ENCODE measurements at regions not wholly inside any gene's neighbourhood (a gene's known extent, or its start where the extent isn't known, plus 50 kb on each side); places are given as distances from the start of the nearest gene placed in this dataset.
"Not testable (repeated sequence)": the region's sequence is repeated elsewhere in the genome, so short reads cannot be mapped to it uniquely, and the experiment has no call there.

GRCh38 chr7:91618776-91619765 is 261.4 kb downstream of the MTERF1 start:
- no peak for TF ChIP-seq EZH2 (IDR thresholded peaks at IDR 0.05)
- TF ChIP-seq POLR2AphosphoS5 (IDR thresholded peaks at IDR 0.05; ENCODE audit: borderline replicate concordance, low read depth, low read length): no peak
- TF ChIP-seq FOXP2 (optimal IDR thresholded peaks at IDR 0.05; ENCODE audit: control extremely low read depth, extremely low read length, insufficient read depth): no peak
- Histone ChIP-seq H3K36me3 (ENCODE audit: insufficient read depth, low read length) (no peaks in the 10 kb centered on the region), H3K4me3 (no peak overlapping the region), H3K9me3 (ENCODE audit: low read depth, low read length) (no peaks in the 10 kb centered on the region), H3K27ac (no peak overlapping the region), H3K9ac (ENCODE audit: insufficient read length) (no peak overlapping the region)
- no peak for DNase-seq (ENCODE audit: low read depth, low spot score)

GRCh38 chr7:91620827-91621226 is 259.7 kb downstream of the MTERF1 start:
- Histone ChIP-seq H3K36me3 (ENCODE audit: insufficient read depth, low read length) (no peaks in the 10 kb centered on the region), H3K27ac (no peak overlapping the region), H3K9ac (ENCODE audit: insufficient read length) (no peak overlapping the region), H3K4me3 (no peak overlapping the region), H3K9me3 (ENCODE audit: low read depth, low read length) (no peaks in the 10 kb centered on the region)
- no peak for DNase-seq (ENCODE audit: low read depth, low spot score)
- TF ChIP-seq POLR2AphosphoS5 (IDR thresholded peaks at IDR 0.05; ENCODE audit: borderline replicate concordance, low read depth, low read length) (no peak), EZH2 (IDR thresholded peaks at IDR 0.05) (no peak), FOXP2 (optimal IDR thresholded peaks at IDR 0.05; ENCODE audit: control extremely low read depth, extremely low read length, insufficient read depth) (no peak)

- not testable (repeated sequence) for H3K4me3 ChIP-seq; H3K36me3 ChIP-seq (ENCODE audit: insufficient read depth, low read length); H3K9ac ChIP-seq (ENCODE audit: insufficient read length); H3K9me3 ChIP-seq (ENCODE audit: low read depth, low read length); DNase-seq (ENCODE audit: low read depth, low spot score); H3K27ac ChIP-seq
These were observed 253.2 kb downstream of the MTERF1 start for GRCh38 chr7:91627324-91627723.

GRCh38 chr7:91628742-91629141 is 251.8 kb downstream of the MTERF1 start:
- Histone ChIP-seq H3K36me3 (ENCODE audit: insufficient read depth, low read length) (no peaks in the 10 kb centered on the region), H3K4me3 (no peak overlapping the region), H3K27ac (no peak overlapping the region), H3K9ac (ENCODE audit: insufficient read length) (no peak overlapping the region), H3K9me3 (ENCODE audit: low read depth, low read length) (no peaks in the 10 kb centered on the region)
- TF ChIP-seq POLR2AphosphoS5 (IDR thresholded peaks at IDR 0.05; ENCODE audit: borderline replicate concordance, low read depth, low read length) (no peak), EZH2 (IDR thresholded peaks at IDR 0.05) (no peak), FOXP2 (optimal IDR thresholded peaks at IDR 0.05; ENCODE audit: control extremely low read depth, extremely low read length, insufficient read depth) (no peak)
- no peak for DNase-seq (ENCODE audit: low read depth, low spot score)

GRCh38 chr7:91630581-91631380 is 249.7 kb downstream of the MTERF1 start:
- H3K27ac ChIP-seq: no peak overlapping the region

GRCh38 chr7:91632234-91632940 is 248.1 kb downstream of the MTERF1 start:
- Histone ChIP-seq H3K9ac (ENCODE audit: insufficient read length) (no peak overlapping the region), H3K27ac (no peak overlapping the region), H3K4me3 (no peak overlapping the region), H3K36me3 (ENCODE audit: insufficient read depth, low read length) (no peaks in the 10 kb centered on the region), H3K9me3 (ENCODE audit: low read depth, low read length) (no peaks in the 10 kb centered on the region)
- TF ChIP-seq EZH2 (IDR thresholded peaks at IDR 0.05): no peak
- TF ChIP-seq FOXP2 (optimal IDR thresholded peaks at IDR 0.05; ENCODE audit: control extremely low read depth, extremely low read length, insufficient read depth): no peak
- TF ChIP-seq POLR2AphosphoS5 (IDR thresholded peaks at IDR 0.05; ENCODE audit: borderline replicate concordance, low read depth, low read length): no peak
- no peak for DNase-seq (ENCODE audit: low read depth, low spot score)

More at GRCh38 chr7:91630581-91631380, 249.7 kb downstream of the MTERF1 start:
- no peak for DNase-seq (ENCODE audit: low read depth, low spot score)
- H3K36me3 ChIP-seq (ENCODE audit: insufficient read depth, low read length): no peaks in the 10 kb centered on the region
- no peaks in the 10 kb centered on the region for H3K9me3 ChIP-seq (ENCODE audit: low read depth, low read length)
- no peak overlapping the region for H3K4me3 ChIP-seq
- no peak for TF ChIP-seq POLR2AphosphoS5 (IDR thresholded peaks at IDR 0.05; ENCODE audit: borderline replicate concordance, low read depth, low read length)
- no peak for TF ChIP-seq FOXP2 (optimal IDR thresholded peaks at IDR 0.05; ENCODE audit: control extremely low read depth, extremely low read length, insufficient read depth)
- no peak for TF ChIP-seq EZH2 (IDR thresholded peaks at IDR 0.05)
- H3K9ac ChIP-seq (ENCODE audit: insufficient read length): no peak overlapping the region

GRCh38 chr7:91633013-91633441 is 247.5 kb downstream of the MTERF1 start:
- no peaks in the 10 kb centered on the region for H3K9me3 ChIP-seq (ENCODE audit: low read depth, low read length)
- H3K36me3 ChIP-seq (ENCODE audit: insufficient read depth, low read length): no peaks in the 10 kb centered on the region
- no peak overlapping the region for H3K9ac ChIP-seq (ENCODE audit: insufficient read length)
- H3K4me3 ChIP-seq: no peak overlapping the region
- H3K27ac ChIP-seq: no peak overlapping the region
- DNase-seq (ENCODE audit: low read depth, low spot score): no peak
- TF ChIP-seq POLR2AphosphoS5 (IDR thresholded peaks at IDR 0.05; ENCODE audit: borderline replicate concordance, low read depth, low read length) (no peak), EZH2 (IDR thresholded peaks at IDR 0.05) (no peak), FOXP2 (optimal IDR thresholded peaks at IDR 0.05; ENCODE audit: control extremely low read depth, extremely low read length, insufficient read depth) (no peak)

Measured in SK-N-MC (cell line).